Adrenal gland (tissue), 5 donors: ENCODE measurements at regions not wholly inside any gene's neighbourhood (a gene's known extent, or its start where the extent isn't known, plus 50 kb on each side); places are given as distances from the start of the nearest gene placed in this dataset.

Experiments
- CTCF ChIP-seq, 6 experiments: fragments of 450-650 bp in 4 of 6; fragments of 200-600 bp in 2 of 6; sonication (generic) in 1 of 6; IDR thresholded peaks; 1 replicate in 5 of 6; 2 replicates in 1 of 6; pipeline versions ENCODE4 v1.5.1 to v1.8.0; 2016 to 2021; ENCODE audit warnings: antibody characterized with exemption in 6 of 6, mild to moderate bottlenecking in 2 of 6, moderate library complexity in 1 of 6
- POLR2A ChIP-seq, 2 donors: fragments of 450-650 bp; IDR thresholded peaks; one replicate each; pipeline ENCODE4 v1.6.1; 2017; ENCODE audit warnings: antibody characterized with exemption in 2 of 2, mild to moderate bottlenecking in 2 of 2, moderate library complexity in 1 of 2
- donor health status: DM: no; HTN: no; CAD: no.

GRCh38 chr5:97568382-97568781 is 385.3 kb upstream of the RIOK2 start:
- TF ChIP-seq CTCF (IDR thresholded peaks at IDR 0.05) (no peak), POLR2A (IDR thresholded peaks at IDR 0.05) (no peak)
